ENCODE measurements at regions not wholly inside any gene's neighbourhood (a gene's known extent, or its start where the extent isn't known, plus 50 kb on each side); places are given as distances from the start of the nearest gene placed in this dataset.

- DNase-seq (ENCODE audit: low read depth in 1 of 2, low spot score in 1 of 2): no peak
- Histone ChIP-seq H3K27me3 (ENCODE audit: insufficient read depth, poor library complexity, severe bottlenecking) (no peaks in the 10 kb centered on the region), H3K4me3 (replicated peaks; ENCODE audit: insufficient read depth, low read length) (no peak overlapping the region), H3K27ac (replicated peaks) (no peak overlapping the region)
- TF ChIP-seq, protein P1, sequence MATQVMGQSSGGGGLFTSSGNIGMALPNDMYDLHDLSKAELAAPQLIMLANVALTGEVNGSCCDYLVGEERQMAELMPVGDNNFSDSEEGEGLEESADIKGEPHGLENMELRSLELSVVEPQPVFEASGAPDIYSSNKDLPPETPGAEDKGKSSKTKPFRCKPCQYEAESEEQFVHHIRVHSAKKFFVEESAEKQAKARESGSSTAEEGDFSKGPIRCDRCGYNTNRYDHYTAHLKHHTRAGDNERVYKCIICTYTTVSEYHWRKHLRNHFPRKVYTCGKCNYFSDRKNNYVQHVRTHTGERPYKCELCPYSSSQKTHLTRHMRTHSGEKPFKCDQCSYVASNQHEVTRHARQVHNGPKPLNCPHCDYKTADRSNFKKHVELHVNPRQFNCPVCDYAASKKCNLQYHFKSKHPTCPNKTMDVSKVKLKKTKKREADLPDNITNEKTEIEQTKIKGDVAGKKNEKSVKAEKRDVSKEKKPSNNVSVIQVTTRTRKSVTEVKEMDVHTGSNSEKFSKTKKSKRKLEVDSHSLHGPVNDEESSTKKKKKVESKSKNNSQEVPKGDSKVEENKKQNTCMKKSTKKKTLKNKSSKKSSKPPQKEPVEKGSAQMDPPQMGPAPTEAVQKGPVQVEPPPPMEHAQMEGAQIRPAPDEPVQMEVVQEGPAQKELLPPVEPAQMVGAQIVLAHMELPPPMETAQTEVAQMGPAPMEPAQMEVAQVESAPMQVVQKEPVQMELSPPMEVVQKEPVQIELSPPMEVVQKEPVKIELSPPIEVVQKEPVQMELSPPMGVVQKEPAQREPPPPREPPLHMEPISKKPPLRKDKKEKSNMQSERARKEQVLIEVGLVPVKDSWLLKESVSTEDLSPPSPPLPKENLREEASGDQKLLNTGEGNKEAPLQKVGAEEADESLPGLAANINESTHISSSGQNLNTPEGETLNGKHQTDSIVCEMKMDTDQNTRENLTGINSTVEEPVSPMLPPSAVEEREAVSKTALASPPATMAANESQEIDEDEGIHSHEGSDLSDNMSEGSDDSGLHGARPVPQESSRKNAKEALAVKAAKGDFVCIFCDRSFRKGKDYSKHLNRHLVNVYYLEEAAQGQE (IDR thresholded peaks at IDR 0.05; ENCODE audit: insufficient replicate concordance, low read depth): no peak
- TF ChIP-seq POLR2AphosphoS5 (IDR thresholded peaks at IDR 0.05; ENCODE audit: low read depth): no peak
Observed at GRCh38 chr2:146161256-146161882, 1641.5 kb upstream of the ZEB2 start.

GRCh38 chr2:146158072-146158674 is 1638.3 kb upstream of the ZEB2 start:
- no peak for DNase-seq (ENCODE audit: low read depth in 1 of 2, low spot score in 1 of 2)
- Histone ChIP-seq H3K27ac (replicated peaks) (no peak overlapping the region), H3K27me3 (ENCODE audit: insufficient read depth, poor library complexity, severe bottlenecking) (no peaks in the 10 kb centered on the region), H3K4me3 (replicated peaks; ENCODE audit: insufficient read depth, low read length) (no peak overlapping the region)
- TF ChIP-seq POLR2AphosphoS5 (IDR thresholded peaks at IDR 0.05; ENCODE audit: low read depth) (no peak), GABPA (IDR thresholded peaks at IDR 0.05; ENCODE audit: low read depth) (no peak), SPI1 (IDR thresholded peaks at IDR 0.05; ENCODE audit: borderline replicate concordance, low read depth) (no peak)
- TF ChIP-seq, protein P1 (IDR thresholded peaks at IDR 0.05; ENCODE audit: insufficient replicate concordance, low read depth): no peak
- TF ChIP-seq, protein P2, sequence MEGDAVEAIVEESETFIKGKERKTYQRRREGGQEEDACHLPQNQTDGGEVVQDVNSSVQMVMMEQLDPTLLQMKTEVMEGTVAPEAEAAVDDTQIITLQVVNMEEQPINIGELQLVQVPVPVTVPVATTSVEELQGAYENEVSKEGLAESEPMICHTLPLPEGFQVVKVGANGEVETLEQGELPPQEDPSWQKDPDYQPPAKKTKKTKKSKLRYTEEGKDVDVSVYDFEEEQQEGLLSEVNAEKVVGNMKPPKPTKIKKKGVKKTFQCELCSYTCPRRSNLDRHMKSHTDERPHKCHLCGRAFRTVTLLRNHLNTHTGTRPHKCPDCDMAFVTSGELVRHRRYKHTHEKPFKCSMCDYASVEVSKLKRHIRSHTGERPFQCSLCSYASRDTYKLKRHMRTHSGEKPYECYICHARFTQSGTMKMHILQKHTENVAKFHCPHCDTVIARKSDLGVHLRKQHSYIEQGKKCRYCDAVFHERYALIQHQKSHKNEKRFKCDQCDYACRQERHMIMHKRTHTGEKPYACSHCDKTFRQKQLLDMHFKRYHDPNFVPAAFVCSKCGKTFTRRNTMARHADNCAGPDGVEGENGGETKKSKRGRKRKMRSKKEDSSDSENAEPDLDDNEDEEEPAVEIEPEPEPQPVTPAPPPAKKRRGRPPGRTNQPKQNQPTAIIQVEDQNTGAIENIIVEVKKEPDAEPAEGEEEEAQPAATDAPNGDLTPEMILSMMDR (IDR thresholded peaks at IDR 0.05; ENCODE audit: insufficient read depth, low read length): no peak

- H3K27me3 ChIP-seq (ENCODE audit: insufficient read depth, poor library complexity, severe bottlenecking): no peaks in the 10 kb centered on the region
- no peak overlapping the region for H3K4me3 ChIP-seq (replicated peaks; ENCODE audit: insufficient read depth, low read length)
- DNase-seq (ENCODE audit: low read depth in 1 of 2, low spot score in 1 of 2): no peak
- no peak overlapping the region for H3K27ac ChIP-seq (replicated peaks)
- no peak for TF ChIP-seq GABPA (IDR thresholded peaks at IDR 0.05; ENCODE audit: low read depth)
- TF ChIP-seq, protein P2 (IDR thresholded peaks at IDR 0.05; ENCODE audit: insufficient read depth, low read length): no peak
- TF ChIP-seq SPI1 (IDR thresholded peaks at IDR 0.05; ENCODE audit: borderline replicate concordance, low read depth): no peak
- TF ChIP-seq POLR2AphosphoS5 (IDR thresholded peaks at IDR 0.05; ENCODE audit: low read depth): no peak
- TF ChIP-seq, protein P1 (IDR thresholded peaks at IDR 0.05; ENCODE audit: insufficient replicate concordance, low read depth): no peak
Observed at GRCh38 chr2:146147448-146148012, 1627.6 kb upstream of the ZEB2 start.

All from HL-60 (cell line).